Parathyroid adenoma (tissue), 2 donors: ENCODE measurements at regions not wholly inside any gene's neighbourhood (a gene's known extent, or its start where the extent isn't known, plus 50 kb on each side); places are given as distances from the start of the nearest gene placed in this dataset.

Experiments
- H2AFZ ChIP-seq: fragments of 300-600 bp; sonication (generic); one replicate; pipeline ENCODE4 v1.7.0; 2017; ENCODE audit warnings: antibody characterized with exemption, mild to moderate bottlenecking
- H3K27ac ChIP-seq: fragments of 300-600 bp; sonication (generic); one replicate; pipeline ENCODE4 v1.7.0; 2017
- H3K27me3 ChIP-seq: fragments of 300-600 bp; sonication (generic); one replicate; pipeline ENCODE4 v1.7.0; 2017; ENCODE audit warnings: low read length; ENCODE audit not compliant: control insufficient read depth, insufficient read depth
- H3K36me3 ChIP-seq: fragments of 300-600 bp; sonication (generic); one replicate; pipeline ENCODE4 v1.7.0; 2017; ENCODE audit warnings: low read length; ENCODE audit not compliant: control insufficient read depth, insufficient read depth
- H3K4me1 ChIP-seq: fragments of 300-600 bp; sonication (generic); one replicate; pipeline ENCODE4 v1.7.0; 2017; ENCODE audit warnings: control low read depth
- H3K4me2 ChIP-seq: fragments of 300-600 bp; sonication (generic); one replicate; pipeline ENCODE4 v1.7.0; 2017; ENCODE audit warnings: low read length
- H3K4me3 ChIP-seq: fragments of 300-600 bp; sonication (generic); one replicate; pipeline ENCODE4 v1.7.0; 2017; ENCODE audit warnings: low read depth, low read length
- H3K79me2 ChIP-seq: fragments of 300-600 bp; sonication (generic); one replicate; pipeline ENCODE4 v1.7.0; 2017; ENCODE audit warnings: control low read depth
- H3K9ac ChIP-seq: fragments of 300-600 bp; sonication (generic); one replicate; pipeline ENCODE4 v1.7.0; 2017; ENCODE audit warnings: mild to moderate bottlenecking
- H3K9me3 ChIP-seq: fragments of 300-600 bp; sonication (generic); one replicate; pipeline ENCODE4 v1.7.0; 2017; ENCODE audit warnings: low read length; ENCODE audit not compliant: control insufficient read depth
- TF ChIP-seq, protein P1 (sequence below): fragments of 300-600 bp; sonication (generic); IDR thresholded peaks from one replicate; pipeline ENCODE4 v1.7.0; 2017; ENCODE audit warnings: antibody characterized with exemption, mild to moderate bottlenecking
- donor health status: primary hyperparathyroidism.

DNA sequence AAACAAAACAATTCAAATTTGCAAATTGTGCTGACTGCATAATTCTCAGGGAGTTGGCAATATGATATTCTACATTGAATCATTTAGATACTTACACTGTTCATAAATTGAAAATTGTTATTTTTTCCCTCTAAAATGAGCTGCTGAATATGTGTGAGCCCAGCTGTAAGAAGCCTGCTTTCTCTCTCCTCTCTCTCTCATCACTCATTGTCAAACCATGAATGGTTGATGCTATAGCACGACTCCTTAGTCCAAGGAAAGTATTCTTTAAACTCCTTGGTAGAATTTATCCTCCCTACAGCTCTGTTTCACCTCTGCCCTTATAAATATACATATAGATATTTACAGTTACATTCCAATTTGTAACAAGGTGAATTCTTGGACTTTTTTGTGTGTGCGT is 116.4 kb upstream of the POU3F2 start:
- Histone ChIP-seq H3K4me3 (no peak overlapping the region), H3K9ac (no peak overlapping the region), H3K9me3 (no peaks in the 10 kb centered on the region), H3K27ac (no peak overlapping the region), H3K79me2 (no peaks in the 10 kb centered on the region), H3K4me2 (no peak overlapping the region), H3K36me3 (no peaks in the 10 kb centered on the region), H3K4me1 (no peaks in the 10 kb centered on the region), H2AFZ (no peak overlapping the region), H3K27me3 (no peaks in the 10 kb centered on the region)
- TF ChIP-seq, protein P1, sequence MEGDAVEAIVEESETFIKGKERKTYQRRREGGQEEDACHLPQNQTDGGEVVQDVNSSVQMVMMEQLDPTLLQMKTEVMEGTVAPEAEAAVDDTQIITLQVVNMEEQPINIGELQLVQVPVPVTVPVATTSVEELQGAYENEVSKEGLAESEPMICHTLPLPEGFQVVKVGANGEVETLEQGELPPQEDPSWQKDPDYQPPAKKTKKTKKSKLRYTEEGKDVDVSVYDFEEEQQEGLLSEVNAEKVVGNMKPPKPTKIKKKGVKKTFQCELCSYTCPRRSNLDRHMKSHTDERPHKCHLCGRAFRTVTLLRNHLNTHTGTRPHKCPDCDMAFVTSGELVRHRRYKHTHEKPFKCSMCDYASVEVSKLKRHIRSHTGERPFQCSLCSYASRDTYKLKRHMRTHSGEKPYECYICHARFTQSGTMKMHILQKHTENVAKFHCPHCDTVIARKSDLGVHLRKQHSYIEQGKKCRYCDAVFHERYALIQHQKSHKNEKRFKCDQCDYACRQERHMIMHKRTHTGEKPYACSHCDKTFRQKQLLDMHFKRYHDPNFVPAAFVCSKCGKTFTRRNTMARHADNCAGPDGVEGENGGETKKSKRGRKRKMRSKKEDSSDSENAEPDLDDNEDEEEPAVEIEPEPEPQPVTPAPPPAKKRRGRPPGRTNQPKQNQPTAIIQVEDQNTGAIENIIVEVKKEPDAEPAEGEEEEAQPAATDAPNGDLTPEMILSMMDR, result no peak

GRCh38 chr6:98724537-98724936 is 109.8 kb upstream of the POU3F2 start:
- Histone ChIP-seq H3K27ac (no peak overlapping the region), H3K27me3 (no peaks in the 10 kb centered on the region), H3K36me3 (no peaks in the 10 kb centered on the region), H2AFZ (no peak overlapping the region), H3K4me1 (no peaks in the 10 kb centered on the region), H3K4me2 (no peak overlapping the region), H3K9ac (no peak overlapping the region), H3K9me3 (no peaks in the 10 kb centered on the region), H3K79me2 (no peaks in the 10 kb centered on the region), H3K4me3 (no peak overlapping the region)
- TF ChIP-seq, protein P1, result no peak

- no peaks in the 10 kb centered on the region for H3K36me3 ChIP-seq
- no peak overlapping the region for H2AFZ ChIP-seq
- no peak overlapping the region for H3K4me3 ChIP-seq
- H3K4me1 ChIP-seq, result no peaks in the 10 kb centered on the region
- TF ChIP-seq, protein P1, result no peak
- no peaks in the 10 kb centered on the region for H3K79me2 ChIP-seq
- no peak overlapping the region for H3K9ac ChIP-seq
- no peak overlapping the region for H3K4me2 ChIP-seq
- no peaks in the 10 kb centered on the region for H3K27me3 ChIP-seq
- H3K9me3 ChIP-seq, result no peaks in the 10 kb centered on the region
- H3K27ac ChIP-seq, result no peak overlapping the region
These were observed 87.1 kb upstream of the POU3F2 start for GRCh38 chr6:98747273-98747672.

GRCh38 chr6:98747960-98748359 is 86.4 kb upstream of the POU3F2 start:
- H3K36me3 ChIP-seq, result no peaks in the 10 kb centered on the region
- no peak overlapping the region for H3K27ac ChIP-seq
- no peak overlapping the region for H2AFZ ChIP-seq
- H3K4me3 ChIP-seq, result no peak overlapping the region
- H3K9ac ChIP-seq, result no peak overlapping the region
- H3K4me2 ChIP-seq, result no peak overlapping the region
- H3K27me3 ChIP-seq, result no peaks in the 10 kb centered on the region
- no peaks in the 10 kb centered on the region for H3K9me3 ChIP-seq
- no peaks in the 10 kb centered on the region for H3K4me1 ChIP-seq
- H3K79me2 ChIP-seq, result no peaks in the 10 kb centered on the region
- TF ChIP-seq, protein P1, result no peak

DNA sequence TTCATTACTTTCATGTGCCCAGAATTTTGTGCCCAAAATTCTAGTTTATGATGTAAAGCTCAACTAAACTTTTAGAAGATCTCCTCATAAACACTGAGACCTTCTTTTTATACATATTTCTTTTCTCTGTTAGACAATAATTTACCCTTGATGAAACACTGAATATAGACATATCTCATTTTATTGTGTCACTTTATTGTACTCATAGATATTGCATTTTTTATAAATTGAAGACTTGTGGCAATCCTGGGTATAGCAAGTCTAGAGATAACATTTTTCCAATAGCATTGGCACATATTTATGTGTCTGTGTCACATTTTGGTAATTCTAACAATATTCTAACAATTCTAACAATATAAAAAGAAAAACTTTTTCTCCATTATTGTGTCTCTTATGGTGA is 74.9 kb upstream of the POU3F2 start:
- Histone ChIP-seq H3K4me3 (no peak overlapping the region), H2AFZ (no peak overlapping the region), H3K9ac (no peak overlapping the region), H3K27ac (no peak overlapping the region), H3K27me3 (no peaks in the 10 kb centered on the region), H3K36me3 (no peaks in the 10 kb centered on the region), H3K4me1 (no peaks in the 10 kb centered on the region), H3K79me2 (no peaks in the 10 kb centered on the region), H3K4me2 (no peak overlapping the region), H3K9me3 (no peaks in the 10 kb centered on the region)
- TF ChIP-seq, protein P1, result no peak
